ENCODE measurements at regions not wholly inside any gene's neighbourhood (a gene's known extent, or its start where the extent isn't known, plus 50 kb on each side); places are given as distances from the start of the nearest gene placed in this dataset.

- no peak for DNase-seq (ENCODE audit: low read depth)
Observed at GRCh38 chr1:166221316-166221715, 54.5 kb upstream of the FAM78B start.

GRCh38 chr1:166233750-166234366 lies 67.1 kb upstream of the FAM78B start:
- DNase-seq (ENCODE audit: low read depth) = no peak

- DNase-seq (ENCODE audit: low read depth) = no peak
Observed at GRCh38 chr1:166235728-166236127, 68.9 kb upstream of the FAM78B start.

GRCh38 chr1:166237675-166238074 lies 70.9 kb upstream of the FAM78B start:
- DNase-seq (ENCODE audit: low read depth) = peak; percentile 16

GRCh38 chr1:166253076-166253779 lies 86.4 kb upstream of the FAM78B start:
- no peak for DNase-seq (ENCODE audit: low read depth)

- DNase-seq (ENCODE audit: low read depth) = peak; percentile 8
Observed at GRCh38 chr1:166258017-166258416, 91.2 kb upstream of the FAM78B start.

GRCh38 chr1:166261511-166261910 lies 94.7 kb upstream of the FAM78B start:
- DNase-seq (ENCODE audit: low read depth) = no peak

- no peak for DNase-seq (ENCODE audit: low read depth)
Observed at GRCh38 chr1:166270476-166271150, 103.8 kb upstream of the FAM78B start.

- DNase-seq (ENCODE audit: low read depth) = no peak
Observed at GRCh38 chr1:166271151-166271538, 104.3 kb upstream of the FAM78B start.

GRCh38 chr1:166272155-166272554 lies 105.4 kb upstream of the FAM78B start:
- no peak for DNase-seq (ENCODE audit: low read depth)

- peak; percentile 16 for DNase-seq (ENCODE audit: low read depth)
Observed at GRCh38 chr1:166272851-166273250, 106.0 kb upstream of the FAM78B start.

- no peak for DNase-seq (ENCODE audit: low read depth)
Observed at GRCh38 chr1:166273618-166274017, 106.8 kb upstream of the FAM78B start.

- no peak for DNase-seq (ENCODE audit: low read depth)
Observed at GRCh38 chr1:166282391-166283137, 115.8 kb upstream of the FAM78B start.

- no peak for DNase-seq (ENCODE audit: low read depth)
Observed at GRCh38 chr1:166283190-166283589, 116.4 kb upstream of the FAM78B start.

- DNase-seq (ENCODE audit: low read depth) = no peak
Observed at GRCh38 chr1:166283600-166283999, 116.8 kb upstream of the FAM78B start.

GRCh38 chr1:166289309-166290050 lies 122.7 kb upstream of the FAM78B start:
- no peak for DNase-seq (ENCODE audit: low read depth)

GRCh38 chr1:166295656-166296055 lies 128.9 kb upstream of the FAM78B start:
- DNase-seq (ENCODE audit: low read depth) = no peak

- no peak for DNase-seq (ENCODE audit: low read depth)
Observed at GRCh38 chr1:166297993-166298392, 131.2 kb upstream of the FAM78B start.

GRCh38 chr1:166300767-166301166 lies 134.0 kb upstream of the FAM78B start:
- DNase-seq (ENCODE audit: low read depth) = no peak

GRCh38 chr1:166302989-166303758 lies 136.4 kb upstream of the FAM78B start:
- DNase-seq (ENCODE audit: low read depth) = no peak

All from HT1080 (cell line).